Lower leg skin (tissue), 3 donors: ENCODE measurements at regions not wholly inside any gene's neighbourhood (a gene's known extent, or its start where the extent isn't known, plus 50 kb on each side); places are given as distances from the start of the nearest gene placed in this dataset.

Experiments
- POLR2A ChIP-seq, 2 donors: fragments of 450-650 bp; IDR thresholded peaks; one replicate each; pipeline ENCODE4 v1.6.1; 2016 to 2017; ENCODE audit warnings: antibody characterized with exemption in 2 of 2, mild to moderate bottlenecking in 1 of 2, moderate library complexity in 1 of 2
- TF ChIP-seq, protein P1 (sequence below), 3 donors: fragments of 450-650 bp; IDR thresholded peaks; one replicate each; pipeline ENCODE4 v1.5.1; 2016; ENCODE audit warnings: antibody characterized with exemption in 3 of 3, mild to moderate bottlenecking in 3 of 3, moderate library complexity in 2 of 3

DNA sequence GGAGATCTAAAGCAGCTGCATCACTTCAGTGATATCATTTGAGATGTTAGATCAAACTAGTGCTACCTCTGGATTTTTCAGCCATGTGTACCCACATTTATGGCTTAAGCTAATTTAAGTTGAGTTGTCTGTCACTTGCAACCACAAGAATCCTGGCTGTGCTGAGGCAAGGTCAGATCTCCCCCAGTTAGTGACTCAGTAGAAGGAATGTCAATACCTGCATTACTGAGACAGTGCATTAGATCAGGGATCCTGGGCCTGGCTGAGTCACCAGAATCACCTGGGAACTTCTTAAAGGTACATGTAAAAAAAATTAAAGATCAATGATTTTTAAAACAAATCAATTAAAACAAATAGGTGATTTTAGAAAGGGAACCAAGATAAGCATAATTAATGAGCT, 84.6 kb upstream of the GRIN2B start:
- TF ChIP-seq, protein P1, sequence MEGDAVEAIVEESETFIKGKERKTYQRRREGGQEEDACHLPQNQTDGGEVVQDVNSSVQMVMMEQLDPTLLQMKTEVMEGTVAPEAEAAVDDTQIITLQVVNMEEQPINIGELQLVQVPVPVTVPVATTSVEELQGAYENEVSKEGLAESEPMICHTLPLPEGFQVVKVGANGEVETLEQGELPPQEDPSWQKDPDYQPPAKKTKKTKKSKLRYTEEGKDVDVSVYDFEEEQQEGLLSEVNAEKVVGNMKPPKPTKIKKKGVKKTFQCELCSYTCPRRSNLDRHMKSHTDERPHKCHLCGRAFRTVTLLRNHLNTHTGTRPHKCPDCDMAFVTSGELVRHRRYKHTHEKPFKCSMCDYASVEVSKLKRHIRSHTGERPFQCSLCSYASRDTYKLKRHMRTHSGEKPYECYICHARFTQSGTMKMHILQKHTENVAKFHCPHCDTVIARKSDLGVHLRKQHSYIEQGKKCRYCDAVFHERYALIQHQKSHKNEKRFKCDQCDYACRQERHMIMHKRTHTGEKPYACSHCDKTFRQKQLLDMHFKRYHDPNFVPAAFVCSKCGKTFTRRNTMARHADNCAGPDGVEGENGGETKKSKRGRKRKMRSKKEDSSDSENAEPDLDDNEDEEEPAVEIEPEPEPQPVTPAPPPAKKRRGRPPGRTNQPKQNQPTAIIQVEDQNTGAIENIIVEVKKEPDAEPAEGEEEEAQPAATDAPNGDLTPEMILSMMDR (IDR thresholded peaks at IDR 0.05): no peak
- TF ChIP-seq POLR2A (IDR thresholded peaks at IDR 0.05): no peak
